SK-N-SH (cell line): ENCODE measurements at regions not wholly inside any gene's neighbourhood (a gene's known extent, or its start where the extent isn't known, plus 50 kb on each side); places are given as distances from the start of the nearest gene placed in this dataset.

Experiments
- SIN3A ChIP-seq: IDR thresholded peaks from 2 replicates; pipeline ENCODE4 v1.6.1; 2012; ENCODE audit warnings: low read depth, mild to moderate bottlenecking, low read length, moderate library complexity, borderline replicate concordance
- TEAD4 ChIP-seq: IDR thresholded peaks from 2 replicates; pipeline ENCODE4 v1.4.0; 2012; ENCODE audit warnings: mild to moderate bottlenecking, borderline replicate concordance; ENCODE audit not compliant: insufficient read depth

- TF ChIP-seq TEAD4 (no peak), SIN3A (no peak)
Observed at GRCh38 chr20:2244523-2244922, 51.3 kb upstream of the TGM3 start.
